GM18861 (cell line): ENCODE measurements at regions not wholly inside any gene's neighbourhood (a gene's known extent, or its start where the extent isn't known, plus 50 kb on each side); places are given as distances from the start of the nearest gene placed in this dataset.
"Not testable (repeated sequence)": the region's sequence is repeated elsewhere in the genome, so short reads cannot be mapped to it uniquely, and the experiment has no call there.

Experiments used
- ATAC-seq: cut with Tn5 transposase; IDR thresholded peaks from one replicate; pipeline ENCODE4 v1.9.1; 2021; ENCODE audit not compliant: unreplicated experiment

GRCh38 chr3:158026236-158026635 lies 80.0 kb downstream of the SHOX2 start:
- ATAC-seq, result no peak

- ATAC-seq, result not testable (repeated sequence)
Observed at GRCh38 chr3:158019897-158020296, 86.3 kb downstream of the SHOX2 start.

GRCh38 chr3:158018462-158018861 lies 87.8 kb downstream of the SHOX2 start:
- ATAC-seq, result no peak

DNA sequence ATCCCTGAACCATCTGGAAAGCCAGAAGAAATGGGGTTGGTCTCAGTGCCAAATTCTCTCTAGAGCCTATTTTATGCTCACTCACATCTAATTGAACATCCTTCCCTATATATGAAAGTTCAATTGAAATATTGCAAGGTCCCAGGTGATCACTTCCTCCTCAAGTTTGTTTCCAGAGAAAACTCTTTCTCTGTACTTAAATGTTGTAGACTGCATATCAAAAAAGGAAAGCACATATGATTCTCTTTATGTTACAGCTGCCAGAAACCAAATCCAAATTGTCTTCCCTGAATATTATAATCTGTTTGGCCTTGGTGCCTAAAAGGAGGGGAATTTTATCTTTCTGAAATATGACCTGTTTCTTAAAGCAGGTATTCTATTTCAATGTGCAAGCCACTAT lies 93.3 kb downstream of the SHOX2 start:
- no peak for ATAC-seq

GRCh38 chr3:158005391-158006100 lies 100.7 kb downstream of the SHOX2 start:
- ATAC-seq, result no peak

DNA sequence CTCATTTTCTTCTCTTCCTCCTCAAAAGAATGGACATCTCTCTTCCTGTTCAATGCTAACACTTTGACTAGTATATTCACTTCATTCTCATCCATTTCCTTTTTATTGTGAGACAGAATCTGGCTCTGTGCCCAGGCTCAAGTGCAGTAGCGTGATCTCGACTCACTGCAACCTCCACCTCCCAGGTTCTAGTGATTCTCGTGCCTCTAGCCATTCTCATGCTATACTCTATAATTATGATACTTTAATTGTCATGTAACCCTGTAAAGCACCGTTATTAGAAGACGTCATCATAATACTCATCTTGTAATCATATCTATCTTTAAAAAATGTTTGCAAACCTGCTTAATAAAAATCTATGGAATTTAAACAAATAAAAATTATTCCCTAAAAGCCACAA lies 107.0 kb downstream of the SHOX2 start:
- no peak for ATAC-seq

DNA sequence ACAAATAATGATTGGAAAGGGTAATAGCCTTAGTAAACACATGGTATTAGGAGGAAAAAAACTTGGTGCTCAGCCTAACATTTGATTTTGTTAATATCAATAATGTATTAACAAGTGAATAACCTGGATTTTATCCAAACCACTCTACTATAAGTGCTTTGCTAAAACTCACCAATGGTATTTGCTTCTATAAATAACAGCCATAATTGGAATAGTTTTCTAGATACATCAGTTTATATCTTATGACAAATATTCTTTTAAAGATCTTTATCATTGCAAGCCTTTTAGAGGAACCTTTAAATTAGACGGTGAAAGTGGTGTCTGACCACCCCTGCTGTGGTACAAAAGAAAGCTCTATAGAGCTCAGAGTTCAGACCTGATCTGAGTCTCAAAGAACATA lies 123.9 kb downstream of the SHOX2 start:
- ATAC-seq, result no peak

GRCh38 chr3:157981819-157982218 lies 124.4 kb downstream of the SHOX2 start:
- no peak for ATAC-seq

- no peak for ATAC-seq
Observed at GRCh38 chr3:157979022-157979421, 127.2 kb downstream of the SHOX2 start.

- ATAC-seq, result no peak
Observed at GRCh38 chr3:157961665-157962064, 144.6 kb downstream of the SHOX2 start.

GRCh38 chr3:157958457-157958856 lies 147.8 kb downstream of the SHOX2 start:
- no peak for ATAC-seq

- no peak for ATAC-seq
Observed at GRCh38 chr3:157956850-157957249, 149.4 kb downstream of the SHOX2 start.

DNA sequence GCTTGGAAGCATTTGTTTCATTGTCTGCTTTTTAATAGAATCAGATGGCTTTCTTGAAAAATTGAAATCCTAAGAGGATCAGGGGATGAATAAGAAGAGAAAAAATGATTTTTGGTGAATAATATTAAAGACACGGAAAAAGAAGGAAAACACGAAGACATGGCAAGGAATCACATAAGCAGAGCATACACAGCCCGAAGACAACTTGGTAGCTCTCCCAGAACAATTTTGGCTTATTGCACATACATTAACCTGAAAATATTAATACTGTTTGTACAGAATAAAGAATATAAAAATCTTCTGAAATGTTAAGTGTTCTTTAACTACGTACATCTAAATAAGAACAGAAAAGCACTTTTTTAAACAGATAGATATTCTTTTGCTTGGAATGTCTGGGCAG lies 150.0 kb downstream of the SHOX2 start:
- ATAC-seq, result no peak

DNA sequence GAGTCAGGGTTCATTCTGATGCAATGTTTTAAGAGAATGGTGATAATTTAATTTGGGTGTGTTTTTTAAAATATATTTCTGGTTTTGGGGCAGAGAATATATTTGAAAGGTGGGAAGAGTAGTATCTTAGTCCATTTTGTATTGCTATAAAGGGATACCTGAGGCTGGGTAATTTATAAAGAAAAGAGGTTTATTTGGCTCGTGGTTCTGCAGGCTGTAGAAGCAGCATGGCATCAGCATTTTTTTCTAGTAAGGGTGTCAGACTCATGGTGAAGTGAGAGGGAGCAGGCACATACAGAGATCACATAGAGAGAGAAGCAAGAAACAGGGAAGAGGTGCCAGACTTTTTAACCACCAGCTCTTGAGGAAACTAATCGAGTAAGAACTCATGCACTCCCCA lies 152.7 kb downstream of the SHOX2 start:
- no peak for ATAC-seq

DNA sequence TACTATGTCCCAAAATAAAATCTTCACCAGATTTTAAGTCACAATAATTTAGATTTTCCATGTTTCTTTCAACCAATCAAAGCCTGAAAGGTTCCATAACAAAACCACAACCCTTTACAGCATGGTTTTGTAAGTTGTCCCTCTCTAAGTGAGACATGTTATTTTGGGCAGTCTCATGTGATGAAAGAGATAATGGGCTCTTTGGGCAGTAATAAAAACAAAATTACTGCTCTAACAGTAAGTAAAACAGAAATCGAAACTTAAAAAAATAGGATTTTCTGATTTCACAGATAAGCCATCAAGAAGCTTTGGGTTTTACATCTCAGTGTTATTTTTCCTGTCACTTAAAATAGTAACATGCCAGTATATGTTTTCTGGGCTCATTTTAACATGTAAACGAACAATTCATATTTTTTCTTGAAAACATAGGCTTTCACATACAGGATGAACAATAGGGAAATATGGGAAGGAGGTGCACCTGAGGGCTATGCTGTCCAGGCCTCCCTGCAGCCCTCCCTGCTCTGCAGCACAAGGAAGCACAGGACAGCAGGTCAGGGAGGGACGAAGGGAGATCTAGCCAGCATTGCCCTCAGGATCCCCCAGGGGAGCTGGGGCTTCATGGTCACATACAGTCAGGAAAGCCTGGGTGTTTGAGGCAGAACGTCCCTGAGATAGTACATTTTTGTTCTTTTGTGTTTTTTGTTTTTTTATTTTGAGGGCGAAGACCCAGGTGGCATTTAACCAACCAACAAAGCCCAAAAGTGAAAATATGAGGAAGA lies 157.4 kb downstream of the SHOX2 start:
- ATAC-seq, result no peak

- no peak for ATAC-seq
Observed at GRCh38 chr3:157939166-157939565, 167.1 kb downstream of the SHOX2 start.

- no peak for ATAC-seq
Observed at GRCh38 chr3:157938154-157938779, 168.0 kb downstream of the SHOX2 start.

GRCh38 chr3:157931517-157931916 lies 174.7 kb downstream of the SHOX2 start:
- no peak for ATAC-seq

- ATAC-seq, result no peak
Observed at GRCh38 chr3:157930000-157930780, 176.0 kb downstream of the SHOX2 start.

DNA sequence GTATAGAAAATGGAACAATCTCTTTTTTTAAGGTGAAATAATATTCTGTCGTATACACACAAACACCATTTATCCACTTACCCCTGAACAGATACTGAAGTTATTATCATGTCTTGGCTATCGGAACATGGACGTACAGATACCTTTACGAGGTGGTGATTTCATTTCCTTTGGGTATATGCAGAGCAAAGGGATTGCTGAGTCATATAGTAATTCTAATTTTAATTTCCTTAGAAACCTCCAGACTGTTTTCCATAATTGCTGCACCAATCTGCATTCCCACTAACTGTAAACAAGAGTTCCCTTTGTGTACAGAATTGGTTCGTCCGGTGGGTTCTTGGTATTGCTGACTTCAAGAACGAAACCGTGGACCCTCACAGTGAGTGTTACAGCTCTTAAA lies 179.4 kb downstream of the SHOX2 start:
- ATAC-seq, result no peak

DNA sequence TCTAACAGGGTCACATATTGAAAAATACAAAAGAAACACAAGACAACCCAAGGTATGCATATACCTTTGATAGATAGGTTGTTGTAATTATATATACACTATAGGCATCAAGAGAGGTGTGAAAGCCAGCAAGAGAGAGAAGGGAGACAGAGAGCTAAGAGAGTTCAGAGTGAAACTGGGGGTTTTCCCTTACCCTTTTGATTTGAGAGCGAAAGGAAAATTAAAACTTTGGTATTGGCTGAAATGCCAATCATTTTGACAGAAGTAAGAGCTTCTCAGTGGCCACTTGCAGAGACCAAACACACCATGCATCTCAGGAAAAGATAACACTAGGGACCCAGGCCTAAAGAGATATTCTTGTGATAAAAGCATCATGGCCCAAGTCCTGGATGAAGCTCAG lies 183.6 kb downstream of the SHOX2 start:
- no peak for ATAC-seq
